GM21786 (cell line): ENCODE measurements at regions not wholly inside any gene's neighbourhood (a gene's known extent, or its start where the extent isn't known, plus 50 kb on each side); places are given as distances from the start of the nearest gene placed in this dataset.

ENCODE experiments used
- ATAC-seq: cut with Tn5 transposase; IDR thresholded peaks from one replicate; pipeline ENCODE4 v1.9.1; 2021; ENCODE audit not compliant: unreplicated experiment

DNA sequence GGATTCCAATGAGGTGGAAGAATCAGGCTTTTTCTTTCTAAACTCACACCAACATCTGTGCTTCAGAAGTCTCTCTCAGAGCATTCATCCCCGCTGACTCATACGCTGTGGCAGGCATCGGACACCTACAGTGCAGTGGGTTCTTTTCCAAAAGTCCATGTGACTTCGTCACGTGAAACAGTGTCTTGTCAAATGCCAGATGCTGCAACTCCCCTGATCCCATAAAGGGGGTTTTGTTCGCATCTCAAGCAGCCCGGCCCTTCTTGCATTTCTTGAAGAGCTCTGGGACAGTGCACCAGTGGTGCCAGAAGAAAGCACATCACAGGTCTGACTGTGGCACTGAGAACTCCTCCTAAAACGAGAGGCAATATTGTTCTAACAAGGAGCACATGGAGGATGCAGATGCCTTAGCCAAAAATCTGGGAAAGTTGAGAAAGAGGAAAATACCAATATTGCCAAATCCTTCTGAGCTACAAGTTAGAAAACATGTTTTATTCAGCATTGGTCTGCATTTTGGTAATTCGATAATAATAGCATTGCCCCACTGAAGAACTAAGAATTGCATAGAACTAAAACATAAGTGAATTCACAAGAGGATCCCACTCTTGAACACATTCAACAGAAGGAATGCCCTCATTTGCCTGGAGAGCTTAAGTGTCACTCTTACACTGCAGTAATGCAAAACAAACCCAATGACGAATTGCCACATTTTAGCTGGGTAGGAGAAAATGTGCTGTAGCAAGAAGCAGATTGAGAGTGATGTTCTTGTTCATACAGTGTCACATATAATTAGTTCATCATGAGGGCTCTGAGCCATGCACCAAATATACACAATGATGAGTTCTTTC is 204.4 kb downstream of the CXCL12 start:
- ATAC-seq = no peak

DNA sequence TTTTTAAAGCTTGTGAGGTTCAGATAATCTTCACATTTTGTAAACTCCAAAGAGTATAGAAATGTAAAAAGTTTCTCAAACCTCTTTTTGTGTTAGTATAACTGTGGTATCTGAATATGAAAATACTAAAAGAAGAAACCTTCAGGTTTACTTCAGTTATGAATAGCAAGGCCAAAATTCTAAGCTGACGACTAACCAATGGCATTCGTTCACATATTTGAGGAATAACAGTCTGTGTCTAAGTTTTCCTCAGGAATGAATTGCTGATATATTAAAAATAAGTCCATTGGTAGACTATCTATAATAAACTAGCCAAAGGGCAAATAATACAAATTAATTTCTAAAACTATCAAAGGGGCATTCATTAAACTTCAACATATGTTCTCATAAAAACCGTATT is 206.0 kb downstream of the CXCL12 start:
- ATAC-seq = no peak

DNA sequence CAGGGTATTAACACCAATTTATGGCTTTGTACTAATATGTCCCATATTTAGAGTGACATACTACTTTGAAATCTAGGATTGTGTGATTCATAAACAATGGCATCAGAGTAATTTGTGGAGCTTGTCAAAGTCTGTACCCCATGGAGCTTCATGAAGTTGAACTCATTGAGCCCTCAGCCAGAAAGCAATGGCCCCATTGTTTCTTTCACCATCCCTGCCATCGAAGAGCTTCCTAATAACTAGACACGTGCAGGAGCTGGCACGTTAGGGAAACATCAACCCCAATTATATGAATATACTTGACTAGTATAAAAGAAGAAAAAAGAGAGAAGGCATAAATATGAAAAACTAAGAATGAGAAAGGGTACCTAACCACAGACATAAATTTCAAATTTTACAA is 206.6 kb downstream of the CXCL12 start:
- ATAC-seq = no peak

DNA sequence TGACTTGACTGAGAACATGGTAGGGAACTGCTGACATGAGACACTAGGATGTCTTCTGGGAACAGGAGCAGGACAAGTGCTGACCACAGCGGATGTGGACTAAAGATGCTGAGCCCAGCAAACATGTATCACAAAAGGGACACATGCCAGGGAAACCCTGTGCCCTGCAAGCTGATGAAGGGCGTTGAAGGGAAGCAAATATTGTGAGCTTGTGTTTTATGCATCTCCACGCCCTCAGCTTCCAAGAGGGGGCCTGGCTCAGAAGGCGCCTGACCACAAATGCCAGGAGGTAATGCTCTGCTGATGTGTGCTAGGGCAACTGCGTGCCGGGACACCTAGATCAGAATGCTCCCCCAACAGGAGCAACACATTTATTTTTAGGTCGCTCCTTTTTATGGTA is 207.3 kb downstream of the CXCL12 start:
- ATAC-seq = no peak

DNA sequence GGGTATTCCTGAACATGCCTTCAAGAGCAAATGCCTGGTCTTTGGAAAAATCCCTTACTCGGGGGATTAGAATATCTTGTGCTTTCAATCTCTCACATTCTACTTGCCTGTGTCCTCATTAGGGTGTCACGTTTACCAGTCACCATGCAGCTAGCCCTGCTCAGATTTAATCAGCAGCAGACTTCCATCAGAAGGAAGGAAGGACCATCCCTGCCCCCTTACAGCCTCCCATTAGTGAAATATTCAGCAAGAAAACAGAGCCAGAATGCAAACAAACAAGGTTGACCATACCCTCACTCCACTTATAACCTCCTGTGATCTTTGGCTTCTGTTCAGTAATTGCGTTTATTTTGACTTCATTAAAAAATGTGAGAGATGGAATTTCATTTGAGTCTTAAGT is 208.6 kb downstream of the CXCL12 start:
- ATAC-seq = no peak

DNA sequence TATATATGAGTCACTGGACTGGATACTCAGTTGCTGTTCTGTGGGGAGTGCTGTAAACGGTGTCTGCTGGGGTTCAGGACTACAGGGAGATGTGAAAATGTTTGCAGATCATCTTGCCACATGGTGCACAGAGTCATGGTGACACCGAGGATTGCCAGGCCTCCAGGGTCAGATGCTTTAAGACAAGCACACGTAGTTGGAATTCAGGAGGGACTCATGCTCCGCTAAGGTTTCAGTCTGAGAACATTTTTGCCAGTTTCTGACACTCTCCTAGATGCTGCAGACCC is 211.3 kb downstream of the CXCL12 start:
- ATAC-seq = no peak

DNA sequence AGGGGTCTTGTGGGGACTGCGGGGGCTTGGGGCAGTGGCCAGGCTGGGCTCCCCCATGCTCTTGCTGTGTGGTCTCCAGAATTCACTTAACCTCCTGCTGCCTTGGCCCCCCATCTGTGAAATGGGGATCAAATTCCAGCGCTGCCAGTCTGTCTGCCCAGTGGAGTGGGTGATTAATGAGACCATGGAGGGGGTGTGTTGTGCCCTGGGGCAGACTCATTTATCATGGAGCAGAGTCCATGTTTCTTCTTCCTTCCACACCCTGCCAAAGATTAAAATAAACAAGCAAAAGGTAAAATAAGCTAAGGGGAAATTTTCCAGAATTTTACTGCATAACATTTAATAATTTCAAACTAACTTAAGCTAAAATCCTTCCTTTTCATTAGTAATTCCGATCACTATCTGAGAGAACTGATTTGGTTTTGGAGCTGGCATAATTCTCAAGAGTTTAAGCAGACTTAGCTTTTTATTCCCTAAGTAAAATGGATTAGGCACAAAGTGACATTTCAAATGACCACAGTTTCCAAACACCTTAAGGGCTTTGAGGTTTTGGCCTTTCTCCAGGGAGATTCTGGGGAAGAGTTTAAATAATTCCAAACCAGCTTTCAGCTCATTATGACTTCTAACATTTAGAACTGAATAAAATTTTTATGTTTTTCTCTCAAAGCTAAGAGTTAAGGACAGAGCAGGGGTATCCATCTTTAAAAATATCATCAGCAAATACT is 211.9 kb downstream of the CXCL12 start:
- no peak for ATAC-seq

DNA sequence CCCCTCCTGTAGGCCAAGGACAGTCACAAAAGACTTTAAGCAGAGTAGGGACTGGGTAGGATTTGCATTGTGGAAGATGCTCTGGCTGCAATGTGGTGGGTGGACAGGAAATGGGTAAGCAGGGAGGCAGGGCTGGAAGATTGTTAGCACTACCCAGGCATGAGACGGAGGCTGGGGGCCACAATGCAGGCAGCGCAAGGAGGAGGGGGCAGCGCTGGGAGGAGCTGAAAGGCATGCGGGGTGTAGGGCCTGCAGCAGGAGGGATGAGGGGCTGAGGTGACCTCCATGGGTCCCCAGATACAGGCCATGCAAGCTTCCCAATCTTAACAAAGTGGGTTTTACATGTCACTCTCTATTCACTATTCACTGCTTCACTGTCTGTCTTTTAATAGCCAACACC is 213.1 kb downstream of the CXCL12 start:
- no peak for ATAC-seq

DNA sequence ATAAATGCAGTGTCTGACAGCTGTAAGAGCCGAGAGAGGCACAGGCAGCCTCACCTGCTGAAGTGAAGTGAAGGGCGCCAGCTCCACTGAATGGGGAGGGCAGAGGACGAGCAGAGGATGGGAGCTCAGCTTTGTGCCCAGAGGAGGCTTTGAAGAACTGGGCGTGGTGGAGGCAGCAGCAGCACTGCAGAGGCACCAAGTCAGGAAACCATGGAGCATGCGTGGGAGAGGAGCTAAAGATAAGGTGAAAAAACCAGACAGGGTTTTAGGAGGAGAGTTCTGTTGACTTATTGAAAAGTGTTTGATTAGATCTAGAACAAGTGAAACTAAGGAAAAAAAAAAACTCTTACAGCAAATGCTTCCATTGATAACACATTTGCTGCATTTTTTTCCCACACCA is 216.4 kb downstream of the CXCL12 start:
- ATAC-seq = no peak

DNA sequence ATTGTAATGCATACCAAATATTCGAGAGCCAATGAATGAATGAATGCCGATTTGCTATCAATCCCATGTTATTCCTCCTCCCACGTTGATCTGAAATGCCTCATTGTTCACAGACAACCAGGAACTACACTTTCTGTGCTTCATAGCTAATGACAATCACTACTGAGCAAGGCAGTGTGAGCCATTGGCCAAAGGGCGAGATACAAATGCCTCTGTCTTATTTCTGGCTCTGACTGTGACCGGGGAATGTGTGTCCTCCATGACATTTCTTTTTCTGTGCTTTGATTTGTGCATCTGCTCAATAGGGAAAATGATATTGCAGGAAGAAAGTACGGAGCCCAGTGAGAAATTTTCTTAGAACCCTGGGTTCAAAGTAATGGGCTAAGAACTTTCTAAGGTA is 217.1 kb downstream of the CXCL12 start:
- no peak for ATAC-seq

DNA sequence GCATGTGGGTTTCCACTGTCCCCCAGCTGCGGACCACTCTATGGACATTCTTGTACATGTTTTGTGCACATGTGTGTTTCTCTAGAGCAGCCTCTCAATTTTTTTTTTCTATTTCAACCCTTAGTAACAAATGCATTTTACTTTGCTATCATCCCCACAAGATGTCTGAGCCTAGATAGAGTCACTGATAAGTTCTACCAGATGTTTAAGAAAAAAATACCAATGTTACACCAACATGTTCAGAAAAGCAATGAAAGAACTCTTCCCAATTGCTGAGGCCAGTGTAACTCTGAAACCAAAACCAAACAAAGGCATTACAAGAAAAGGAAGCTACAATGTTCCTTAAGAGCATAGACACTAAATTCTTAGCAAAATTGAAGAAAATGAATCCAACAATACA is 218.5 kb downstream of the CXCL12 start:
- ATAC-seq = no peak

DNA sequence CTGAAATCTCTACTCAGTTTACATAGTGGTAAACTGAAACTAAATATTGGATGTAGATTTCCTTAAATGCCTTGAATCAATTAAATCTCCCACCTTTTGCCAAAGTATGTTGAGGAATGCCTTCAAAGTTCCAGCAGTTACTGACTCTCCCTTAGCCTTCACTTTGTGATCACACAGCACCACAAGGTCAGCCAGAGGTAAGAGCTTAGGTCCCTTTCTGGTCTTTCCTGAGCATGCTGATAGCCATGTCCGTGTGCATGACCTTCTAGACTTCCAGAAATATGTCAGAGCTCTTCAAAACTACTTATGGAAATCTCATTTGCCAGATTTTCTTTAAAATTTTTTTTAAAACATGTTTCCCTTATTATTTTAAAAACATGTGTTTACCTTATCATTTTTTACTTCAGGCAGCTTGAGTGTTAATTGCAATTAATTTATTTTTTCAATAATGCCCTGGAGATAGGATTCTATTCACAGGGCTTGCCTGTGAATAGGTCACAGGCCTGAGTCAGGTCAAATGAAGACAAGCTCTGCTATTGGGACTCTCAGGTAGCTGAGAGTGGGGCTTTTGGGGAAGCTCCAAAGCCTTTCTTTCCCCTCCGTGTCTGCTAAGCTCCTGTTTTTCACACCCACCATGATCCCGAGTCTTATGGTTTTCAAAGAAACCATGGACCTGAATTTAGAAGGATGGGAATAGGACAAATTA is 220.5 kb downstream of the CXCL12 start:
- ATAC-seq = no peak

DNA sequence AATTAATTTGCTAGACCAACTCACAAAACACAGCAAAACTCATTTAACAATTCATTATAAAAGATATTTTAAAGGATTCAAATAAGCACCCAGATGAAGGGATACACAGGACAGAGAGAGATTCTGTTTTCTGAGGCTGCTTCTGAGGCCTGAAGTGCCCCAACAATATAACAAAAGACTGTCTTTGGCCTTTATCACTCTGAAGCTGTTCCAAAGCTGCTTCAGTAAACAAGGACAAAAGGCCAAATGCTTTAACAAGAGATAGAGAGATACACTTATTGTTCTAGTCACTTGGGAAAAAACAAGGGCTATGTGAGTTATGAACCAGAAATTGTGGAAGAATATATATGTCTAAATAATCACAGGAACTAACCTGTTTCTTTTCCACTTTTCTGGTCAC is 223.7 kb downstream of the CXCL12 start:
- ATAC-seq = no peak

DNA sequence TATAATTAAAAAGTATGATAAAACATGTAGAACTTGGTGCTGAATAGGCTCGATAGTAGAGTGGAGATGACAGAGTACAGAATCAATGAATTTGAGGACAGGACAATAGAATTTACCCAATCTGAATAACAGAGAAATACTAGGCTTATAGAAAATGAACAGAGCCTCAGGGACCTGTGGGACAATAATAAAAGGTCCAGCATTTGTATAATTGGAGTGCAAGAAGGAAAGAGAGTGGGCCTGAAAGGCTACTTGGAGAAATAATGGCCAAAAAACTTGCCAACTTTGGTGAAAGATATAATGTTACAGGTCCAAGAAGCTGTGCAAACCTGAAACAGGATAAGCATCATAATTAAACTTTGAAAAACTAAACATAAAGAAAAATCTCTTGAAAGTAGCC is 227.3 kb downstream of the CXCL12 start:
- ATAC-seq = no peak

DNA sequence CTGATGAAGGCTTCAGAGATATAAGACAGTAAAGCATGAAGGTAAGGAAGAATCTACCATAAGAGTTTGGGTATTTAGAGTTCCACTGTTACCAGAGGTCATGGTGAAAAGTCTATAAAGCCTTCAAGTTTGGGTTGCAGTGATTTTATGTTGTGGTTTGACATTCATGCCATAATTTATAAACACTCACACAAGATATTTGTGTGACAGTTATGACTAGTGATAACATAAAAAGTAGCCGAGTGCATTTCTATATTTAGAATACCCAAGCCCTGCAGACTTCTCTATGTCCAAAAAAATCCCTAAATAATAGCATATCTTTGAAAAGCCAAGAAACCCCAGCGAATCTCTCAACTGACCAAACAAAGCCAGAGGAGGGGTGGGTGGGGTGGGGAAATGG is 229.9 kb downstream of the CXCL12 start:
- ATAC-seq = no peak

DNA sequence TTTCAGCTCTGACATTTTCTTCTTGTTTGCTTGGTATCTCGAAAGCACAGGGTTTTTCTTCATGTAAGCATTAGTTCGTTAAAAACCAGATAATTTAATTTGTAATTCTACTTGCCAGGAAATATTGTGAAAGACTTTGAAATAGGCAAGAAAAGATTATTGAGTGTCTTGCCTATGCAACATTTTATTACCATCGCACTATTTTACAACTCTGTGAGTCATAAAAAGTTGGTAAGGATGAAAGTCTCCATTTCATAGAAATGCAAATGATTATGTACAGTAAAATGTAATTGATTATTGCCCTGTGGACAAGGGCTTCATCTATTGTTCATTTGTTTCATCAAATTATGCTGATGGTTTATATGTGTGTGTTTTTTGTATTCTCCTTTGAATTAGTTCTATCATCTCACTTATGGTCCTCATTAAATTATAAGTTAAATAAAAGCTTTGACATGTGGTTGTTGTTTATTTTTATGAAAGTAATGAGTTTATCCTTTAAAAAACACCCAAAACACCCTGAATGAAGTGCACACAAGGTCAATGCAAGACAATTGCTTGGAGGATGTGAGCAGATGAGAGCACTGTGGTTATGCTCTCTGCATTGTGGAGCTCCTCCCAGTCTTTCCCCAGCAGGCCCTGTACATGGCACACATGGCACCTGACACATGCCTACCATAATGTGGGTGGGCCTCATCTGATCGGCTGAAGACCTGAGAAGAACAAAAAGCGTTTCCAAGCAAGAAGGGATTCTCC is 230.8 kb downstream of the CXCL12 start:
- no peak for ATAC-seq

DNA sequence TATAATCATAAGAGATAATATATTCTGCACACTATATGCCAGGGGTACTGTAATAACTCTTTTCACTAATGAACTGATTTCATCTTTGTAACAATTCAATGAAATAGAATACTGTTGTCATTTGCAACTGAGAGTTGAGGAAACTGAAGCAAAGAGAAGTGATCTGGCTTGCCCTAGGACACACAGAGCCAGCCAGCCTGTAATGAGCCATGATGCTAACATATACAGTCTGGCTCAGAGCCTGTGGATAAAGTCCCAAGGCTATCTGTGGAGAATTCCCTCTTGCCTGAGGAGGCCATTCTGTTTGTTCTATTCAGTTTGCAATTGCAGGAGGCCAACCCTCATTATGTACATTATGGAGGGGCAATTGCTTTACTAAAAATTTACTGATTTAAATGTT is 241.3 kb downstream of the CXCL12 start:
- no peak for ATAC-seq

DNA sequence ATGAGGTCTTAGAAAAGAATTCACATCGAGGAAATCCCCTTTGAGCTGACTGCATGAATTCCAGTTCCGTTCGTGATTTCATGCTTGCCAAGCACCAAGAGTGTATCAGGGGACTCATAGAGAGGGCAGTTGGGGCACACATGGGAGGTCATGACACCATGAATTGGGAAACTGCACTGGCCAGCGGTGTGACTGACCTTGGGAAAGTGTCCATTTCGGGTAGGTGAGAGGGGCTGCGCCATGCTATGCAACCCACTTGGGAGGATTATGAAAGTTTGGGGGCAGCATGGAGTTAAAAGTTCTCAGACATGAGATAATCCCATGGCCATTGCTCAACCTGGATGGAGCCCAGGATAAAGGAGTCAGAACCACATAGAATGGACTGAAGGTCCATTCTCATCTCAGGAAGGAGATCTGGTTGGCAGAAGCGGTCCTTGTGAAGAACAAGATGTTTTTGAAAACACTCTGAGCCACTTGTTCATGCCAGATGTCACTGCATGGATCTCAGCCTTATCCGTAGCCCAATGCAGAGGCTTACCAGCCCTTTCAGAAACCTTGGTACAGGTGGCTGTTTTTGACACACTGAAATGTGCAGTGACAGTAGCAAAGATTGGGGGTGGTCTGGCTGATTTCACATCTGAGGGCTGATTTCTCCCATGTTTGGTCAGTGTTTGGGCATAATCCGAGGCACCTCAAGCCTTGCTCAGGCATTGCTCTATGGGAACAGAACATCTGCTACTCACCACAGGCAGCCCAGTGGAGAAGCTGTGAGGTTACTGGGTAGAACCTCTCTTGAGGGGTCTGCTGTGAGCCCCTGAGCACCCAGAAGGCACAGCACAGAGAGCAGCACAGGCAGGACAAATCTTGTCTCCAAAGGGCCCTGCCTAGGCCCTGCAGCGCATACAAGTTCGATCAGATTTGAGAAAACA is 252.3 kb downstream of the CXCL12 start:
- no peak for ATAC-seq

DNA sequence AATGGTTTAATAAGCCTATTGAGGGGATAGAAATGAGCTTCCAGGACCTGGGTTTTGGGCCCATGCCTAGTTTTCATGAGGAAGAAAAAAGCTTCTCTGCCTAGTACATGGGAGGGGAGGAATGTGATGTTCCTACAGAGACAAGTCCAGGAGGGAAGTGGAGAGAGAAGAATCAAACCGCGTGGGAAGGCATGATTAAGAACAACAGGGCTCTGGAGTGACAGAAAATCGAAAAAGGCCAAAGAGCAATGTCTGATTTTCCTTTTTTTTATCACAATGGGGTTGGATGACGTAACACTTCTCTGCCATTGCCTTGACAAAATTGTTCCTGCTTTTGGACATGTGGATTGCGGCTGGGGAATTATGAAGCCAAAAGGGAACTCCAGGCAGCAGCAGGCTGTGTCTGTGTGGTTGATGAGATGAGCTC is 258.6 kb downstream of the CXCL12 start:
- no peak for ATAC-seq

DNA sequence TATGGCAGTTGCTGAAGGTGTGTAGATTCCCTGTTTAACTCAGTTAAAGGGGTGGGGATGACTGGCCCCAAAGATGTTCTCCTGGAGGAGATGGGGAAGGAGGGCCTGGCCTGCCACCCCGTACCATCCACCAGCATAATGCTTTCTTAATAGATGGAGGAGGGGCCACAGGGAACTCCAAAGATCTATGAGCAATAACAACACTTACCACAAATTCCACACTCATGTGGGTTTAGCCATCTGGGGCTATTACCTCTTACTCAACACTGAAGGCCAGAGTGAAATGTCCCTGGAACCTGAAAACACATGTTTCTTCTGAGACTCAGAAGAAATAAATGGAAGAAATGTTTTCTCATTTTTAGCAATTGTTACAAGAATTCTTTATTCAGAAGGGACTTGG is 259.0 kb downstream of the CXCL12 start:
- no peak for ATAC-seq
